Endothelial cell of umbilical vein (primary cell): ENCODE measurements at regions not wholly inside any gene's neighbourhood (a gene's known extent, or its start where the extent isn't known, plus 50 kb on each side); places are given as distances from the start of the nearest gene placed in this dataset.
"Not testable (repeated sequence)": the region's sequence is repeated elsewhere in the genome, so short reads cannot be mapped to it uniquely, and the experiment has no call there.

Experiments
- BruUV-seq: library from RNA; stranded (reverse); fragments of 400-500 nt; replicated peaks from 2 replicates; lab custom pipeline; 2021; lab: Mats Ljungman, UMichigan
- CTCF ChIA-PET: fragments of 300-600, 350-600 bp; sonication (Branson Sonifier 250); formaldehyde crosslinking; loops from one replicate; lab custom pipeline; 2021; ENCODE audit warnings: antibody characterized with exemption, inconsistent platforms; lab: Charles Lee
- POLR2A ChIA-PET: fragments of 300-600, 350-600 bp; sonication (Branson Sonifier 250); formaldehyde crosslinking; loops from one replicate; lab custom pipeline; 2021; ENCODE audit warnings: antibody characterized with exemption, inconsistent platforms; lab: Charles Lee
- DNase-seq: peaks from one replicate; pipeline ENCODE4 v3.0.0-alpha.2; 2011; ENCODE audit warnings: low read depth, low spot score
- FAIRE-seq: peaks from 2 replicates; lab custom pipeline; 2011; peaks lifted over from hg19 to GRCh38; lab: Jason Lieb, UNC
- H2AFZ ChIP-seq: 2 replicates; pipeline ENCODE4 v1.6.0; 2012; ENCODE audit warnings: low read depth, low read length, control low read depth, inconsistent platforms
- H3K27ac ChIP-seq: 2 replicates; pipeline ENCODE4 v1.5.1; 2011; ENCODE audit warnings: low read depth, mild to moderate bottlenecking, control low read depth, low read length, moderate library complexity; ENCODE audit not compliant: insufficient read depth
- H3K27me3 ChIP-seq, 2 experiments: 2 replicates each; pipeline versions ENCODE4 v1.6.0 to v1.6.1; 2011; ENCODE audit warnings: low read length in 2 of 2, mixed read lengths in 1 of 2; ENCODE audit not compliant: control insufficient read depth in 2 of 2, insufficient read depth in 2 of 2
- H3K36me3 ChIP-seq, 2 experiments: 2 replicates in 1 of 2; 3 replicates in 1 of 2; pipeline ENCODE4 v1.5.1; 2011; ENCODE audit warnings: low read length in 2 of 2, mild to moderate bottlenecking in 1 of 2, moderate library complexity in 1 of 2; ENCODE audit not compliant: control insufficient read depth in 2 of 2, insufficient read depth in 2 of 2; ENCODE audit errors: extremely low read depth in 1 of 2
- H3K4me1 ChIP-seq: 3 replicates; pipeline ENCODE4 v1.5.1; 2011; ENCODE audit warnings: mild to moderate bottlenecking, low read length; ENCODE audit not compliant: control insufficient read depth, insufficient read depth; ENCODE audit errors: extremely low read depth
- H3K4me2 ChIP-seq: 2 replicates; pipeline ENCODE4 v1.6.1; 2011; ENCODE audit warnings: low read length, control low read depth, mixed read lengths; ENCODE audit not compliant: insufficient read depth
- H3K4me3 ChIP-seq, 3 experiments: fragments of 200-600 bp in 1 of 3; sonication (generic), shearing (Covaris generic) in 1 of 3; replicated peaks in 1 of 3; 2 replicates each; pipeline ENCODE4 v1.5.1; 2011 to 2016; ENCODE audit warnings: control low read depth in 3 of 3, low read length in 3 of 3, mild to moderate bottlenecking in 2 of 3, inconsistent platforms in 1 of 3, low read depth in 1 of 3, moderate library complexity in 1 of 3; ENCODE audit not compliant: insufficient read depth in 1 of 3
- H3K79me2 ChIP-seq: 2 replicates; pipeline ENCODE4 v1.6.0; 2012; ENCODE audit warnings: low read length, inconsistent platforms; ENCODE audit not compliant: control insufficient read depth, insufficient read depth
- H3K9ac ChIP-seq: replicated peaks from 2 replicates; pipeline ENCODE3; 2011; ENCODE audit warnings: low read length, control low read depth; ENCODE audit not compliant: insufficient read depth; ENCODE audit errors: extremely low read depth
- H3K9me1 ChIP-seq: replicated peaks from 3 replicates; pipeline ENCODE4 v1.6.0; 2011; ENCODE audit warnings: mild to moderate bottlenecking, low read length; ENCODE audit not compliant: control insufficient read depth, insufficient read depth; ENCODE audit errors: extremely low read depth
- H3K9me3 ChIP-seq: replicated peaks from 2 replicates; pipeline ENCODE4 v1.5.1; 2012; ENCODE audit warnings: low read length, inconsistent platforms; ENCODE audit not compliant: control insufficient read depth, insufficient read depth
- H4K20me1 ChIP-seq: replicated peaks from 2 replicates; pipeline ENCODE3; 2011; ENCODE audit warnings: mild to moderate bottlenecking, low read length; ENCODE audit not compliant: control insufficient read depth, insufficient read depth; ENCODE audit errors: extremely low read depth
- CTCF ChIP-seq, 2 donors: IDR thresholded peaks; 1 replicate in 1 of 2; 2 replicates in 1 of 2; pipeline ENCODE4 v1.5.1; 2011; ENCODE audit warnings: low read length in 2 of 2, mild to moderate bottlenecking in 2 of 2, moderate library complexity in 2 of 2, control low read depth in 1 of 2, inconsistent platforms in 1 of 2, low read depth in 1 of 2; ENCODE audit not compliant: insufficient read depth in 1 of 2; ENCODE audit errors: extremely low read depth in 1 of 2
- EZH2 ChIP-seq: IDR thresholded peaks from 2 replicates; pipeline ENCODE4 v1.6.1; 2012; ENCODE audit warnings: borderline replicate concordance, low read depth, mild to moderate bottlenecking, moderate library complexity, low read length, inconsistent platforms; ENCODE audit not compliant: severe bottlenecking
- FOS ChIP-seq: IDR thresholded peaks from 2 replicates; pipeline ENCODE4 v1.6.1; 2011; ENCODE audit warnings: mild to moderate bottlenecking, low read length, moderate library complexity, borderline replicate concordance; ENCODE audit not compliant: insufficient read depth
- GATA2 ChIP-seq: IDR thresholded peaks from 2 replicates; pipeline ENCODE4 v1.7.0; 2011; ENCODE audit warnings: low read depth, mild to moderate bottlenecking, moderate library complexity, mixed read lengths, low read length; ENCODE audit not compliant: insufficient read length, insufficient read depth
- JUN ChIP-seq: IDR thresholded peaks from 2 replicates; pipeline ENCODE4 v1.6.1; 2011; ENCODE audit warnings: borderline replicate concordance, low read depth; ENCODE audit not compliant: insufficient read length, insufficient read depth
- MAX ChIP-seq: IDR thresholded peaks from 2 replicates; pipeline ENCODE4 v1.6.1; 2011; ENCODE audit not compliant: insufficient read depth, insufficient read length
- MYC ChIP-seq: IDR thresholded peaks from one replicate; pipeline ENCODE4 v1.6.1; 2011; ENCODE audit warnings: mild to moderate bottlenecking, low read depth, low read length
- POLR2A ChIP-seq: IDR thresholded peaks from 2 replicates; pipeline ENCODE4 v1.6.1; 2012; ENCODE audit warnings: low read depth, mild to moderate bottlenecking, control low read depth, low read length
- POLR2AphosphoS5 ChIP-seq: IDR thresholded peaks from 2 replicates; pipeline ENCODE4 v1.6.1; 2012; ENCODE audit warnings: low read depth, mild to moderate bottlenecking, control low read depth, low read length, moderate library complexity; ENCODE audit not compliant: insufficient read depth
- dilution Hi-C: fragments of 300-500 bp; cut with MboI; formaldehyde crosslinking; loops from one replicate; pipeline ENCODE4 v1.15.0; 2019; ENCODE audit warnings: low sequenced_read_pairs; ENCODE audit not compliant: extremely low pct_ligation_motif_present
- intact Hi-C: fragments of 100-400 bp; cut with micrococcal nuclease; formaldehyde crosslinking; loops from one replicate; pipeline ENCODE4 v1.10.0; 2022

- H3K9me1 ChIP-seq, H3K4me2 ChIP-seq, H2AFZ ChIP-seq, H3K9me3 ChIP-seq, BruUV-seq, dilution Hi-C loops, H3K27me3 ChIP-seq, DNase-seq, intact Hi-C loops, H3K4me3 ChIP-seq, H3K9ac ChIP-seq, FAIRE-seq, POLR2A ChIA-PET, H3K27ac ChIP-seq, H3K79me2 ChIP-seq, H4K20me1 ChIP-seq, H3K36me3 ChIP-seq: not testable (repeated sequence)
- CTCF ChIA-PET = interaction anchor here (1.2 kb wide), 1 partner anchor 14 kb away, joined by 3 read pairs; no protein-coding TSS in a partner anchor
- peaks cover 27% of the 10 kb centered on the region for H3K4me1 ChIP-seq
Observed at GRCh38 chr10:32135796-32136195, 79.6 kb upstream of the KIF5B start.

DNA sequence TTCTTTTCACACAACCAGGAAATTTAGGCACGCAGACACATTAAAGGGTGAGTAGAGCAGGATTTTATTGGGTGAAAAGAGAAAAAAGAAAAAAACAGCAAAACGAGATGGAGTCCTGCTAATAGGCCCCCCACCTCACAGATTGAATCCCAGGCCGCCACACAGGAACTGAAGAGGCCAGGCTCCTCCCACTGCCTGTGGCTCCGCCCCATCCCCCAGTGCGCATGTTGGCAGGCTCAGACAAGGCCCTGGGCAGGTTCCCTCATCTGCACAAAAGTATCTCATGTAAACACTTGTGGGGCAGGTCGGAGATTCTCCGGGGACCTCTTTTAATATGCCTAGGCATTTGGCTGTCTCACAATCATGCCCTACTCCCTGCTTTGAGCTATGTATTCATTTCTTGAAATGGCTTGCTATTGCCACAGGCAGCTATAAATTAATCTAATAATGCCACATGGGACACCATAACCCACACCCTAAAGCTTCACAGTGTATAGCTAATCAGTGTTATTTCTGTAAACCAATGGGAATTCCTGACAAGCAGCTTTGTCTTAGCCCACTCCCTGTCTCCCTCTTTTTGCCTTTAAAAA is 76.2 kb upstream of the KIF5B start:
- H3K4me1 ChIP-seq = peaks cover 16% of the 10 kb centered on the region
- no peak for TF ChIP-seq MYC
- no peak for TF ChIP-seq JUN
- no peak for TF ChIP-seq GATA2
- TF ChIP-seq EZH2 = no peak
- no peak for TF ChIP-seq POLR2AphosphoS5
- TF ChIP-seq MAX = no peak
- TF ChIP-seq POLR2A = no peak
- TF ChIP-seq FOS = no peak
- TF ChIP-seq CTCF (IDR thresholded peaks at IDR 0.05; ENCODE audit: extremely low read depth in 1 of 2, insufficient read depth in 1 of 2, low read depth in 1 of 2, low read length in 2 of 2) = no peak
- no peak overlapping the region for H3K27ac ChIP-seq
- dilution Hi-C loops (no loop called here), intact Hi-C loops (loop anchor here (5.0 kb wide), 1 partner anchor 75 kb away; the partner anchor contains the start of gene KIF5B)
- FAIRE-seq (no peak), DNase-seq (no peak)
- ChIA-PET CTCF (no interaction called here), POLR2A (no interaction called here)
- no peaks in the 10 kb centered on the region for H4K20me1 ChIP-seq
- H3K9ac ChIP-seq = no peak overlapping the region
- no peak overlapping the region for H3K4me3 ChIP-seq
- H2AFZ ChIP-seq = no peak overlapping the region
- H3K27me3 ChIP-seq = peaks cover 0 to 2% of the 10 kb centered on the region in 2 experiments
- H3K9me1 ChIP-seq = no peaks in the 10 kb centered on the region
- H3K36me3 ChIP-seq = no peaks in the 10 kb centered on the region
- BruUV-seq = no TSS peak
- no peak overlapping the region for H3K4me2 ChIP-seq
- H3K9me3 ChIP-seq = no peaks in the 10 kb centered on the region
- H3K79me2 ChIP-seq = no peaks in the 10 kb centered on the region
